SU-DHL-6 (cell line): ENCODE measurements at regions not wholly inside any gene's neighbourhood (a gene's known extent, or its start where the extent isn't known, plus 50 kb on each side); places are given as distances from the start of the nearest gene placed in this dataset.

Experiments
- EZH2phosphoT487 ChIP-seq: fragments of 200-600 bp; sonication (generic), shearing (Covaris generic); conservative IDR thresholded peaks from 2 replicates; pipeline ENCODE4 v1.6.1; 2018; ENCODE audit warnings: mild to moderate bottlenecking, antibody characterized with exemption, low read length, moderate library complexity, mixed read lengths
- TF ChIP-seq, protein P1 (sequence below): fragments of 200-600 bp; sonication (generic); IDR thresholded peaks from one replicate; pipeline ENCODE4 v1.5.1; 2017; ENCODE audit warnings: antibody characterized with exemption, mild to moderate bottlenecking, low read length, moderate library complexity; ENCODE audit not compliant: insufficient read depth, poor library complexity, severe bottlenecking

DNA sequence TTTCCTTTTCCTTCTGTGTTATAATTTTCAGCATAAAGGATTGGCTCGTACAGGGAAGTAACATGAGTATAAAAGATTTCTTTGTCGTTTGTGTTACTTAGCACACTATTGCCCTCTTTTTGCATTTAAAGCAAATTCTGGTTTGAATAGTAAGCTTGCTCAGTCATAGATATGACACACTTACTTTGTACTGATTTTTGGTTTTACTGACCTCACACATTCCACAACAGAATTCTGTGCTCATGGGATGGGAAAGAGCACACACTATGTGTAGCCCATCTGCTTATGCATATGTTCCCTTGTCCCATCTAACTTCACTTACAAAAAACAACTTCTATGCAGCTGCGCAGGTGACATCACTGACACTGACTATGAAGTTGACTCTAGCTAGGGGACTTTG lies 111.9 kb upstream of the MTAP start:
- TF ChIP-seq, protein P1, sequence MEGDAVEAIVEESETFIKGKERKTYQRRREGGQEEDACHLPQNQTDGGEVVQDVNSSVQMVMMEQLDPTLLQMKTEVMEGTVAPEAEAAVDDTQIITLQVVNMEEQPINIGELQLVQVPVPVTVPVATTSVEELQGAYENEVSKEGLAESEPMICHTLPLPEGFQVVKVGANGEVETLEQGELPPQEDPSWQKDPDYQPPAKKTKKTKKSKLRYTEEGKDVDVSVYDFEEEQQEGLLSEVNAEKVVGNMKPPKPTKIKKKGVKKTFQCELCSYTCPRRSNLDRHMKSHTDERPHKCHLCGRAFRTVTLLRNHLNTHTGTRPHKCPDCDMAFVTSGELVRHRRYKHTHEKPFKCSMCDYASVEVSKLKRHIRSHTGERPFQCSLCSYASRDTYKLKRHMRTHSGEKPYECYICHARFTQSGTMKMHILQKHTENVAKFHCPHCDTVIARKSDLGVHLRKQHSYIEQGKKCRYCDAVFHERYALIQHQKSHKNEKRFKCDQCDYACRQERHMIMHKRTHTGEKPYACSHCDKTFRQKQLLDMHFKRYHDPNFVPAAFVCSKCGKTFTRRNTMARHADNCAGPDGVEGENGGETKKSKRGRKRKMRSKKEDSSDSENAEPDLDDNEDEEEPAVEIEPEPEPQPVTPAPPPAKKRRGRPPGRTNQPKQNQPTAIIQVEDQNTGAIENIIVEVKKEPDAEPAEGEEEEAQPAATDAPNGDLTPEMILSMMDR, result no peak
- TF ChIP-seq EZH2phosphoT487, result no peak
